ENCODE measurements at regions not wholly inside any gene's neighbourhood (a gene's known extent, or its start where the extent isn't known, plus 50 kb on each side); places are given as distances from the start of the nearest gene placed in this dataset.
A peak's percentile ranks its signal among the peaks of the same experiment; 100 is the strongest.

- Histone ChIP-seq H3K79me1 (ENCODE audit: low read depth, low read length) (no peaks in the 10 kb centered on the region), H4K91ac (replicated peaks; ENCODE audit: insufficient read length, low read length) (no peak overlapping the region), H2AFZ (ENCODE audit: low read length) (peak overlapping the region; percentile 35; the same call in 1 of the 2 replicates), H2BK5ac (ENCODE audit: low read depth, low read length) (no peak overlapping the region), H3K18ac (ENCODE audit: extremely low read depth, low read length) (no peak overlapping the region), H3K4me1 (replicated peaks in 1 of 4; ENCODE audit: control insufficient read depth in 3 of 4, insufficient read depth in 4 of 4, low read length in 3 of 4) (peaks cover 0 to 3% (median 0%) of the 10 kb centered on the region in 4 experiments; a peak in 1 of 7 replicates), H4K8ac (ENCODE audit: extremely low read depth, insufficient read depth, low read length) (no peak overlapping the region), H2BK12ac (ENCODE audit: low read depth, low read length) (no peak overlapping the region), H4K5ac (ENCODE audit: insufficient read length, low read depth, low read length) (no peak overlapping the region), H2BK20ac (ENCODE audit: low read length) (no peak overlapping the region), H3K79me2 (ENCODE audit: control insufficient read depth in 1 of 2, insufficient read depth in 2 of 2, low read length in 2 of 2) (no peaks in the 10 kb centered on the region), H2AK5ac (ENCODE audit: low read depth, low read length) (no peak overlapping the region), H3K4ac (replicated peaks; ENCODE audit: insufficient read length, low read depth, low read length) (no peak overlapping the region), H3K27ac (ENCODE audit: low read depth, low read length) (no peak overlapping the region), H3K56ac (replicated peaks; ENCODE audit: insufficient read length, low read depth, low read length) (no peak overlapping the region), H3K4me2 (ENCODE audit: insufficient read depth in 1 of 2, low read depth in 2 of 2, low read length in 2 of 2) (no peak overlapping the region), H3K23ac (ENCODE audit: insufficient read length) (no peak overlapping the region), H4K20me1 (replicated peaks in 1 of 2; ENCODE audit: control insufficient read depth in 1 of 2, insufficient read depth in 2 of 2, low read length in 2 of 2) (no peaks in the 10 kb centered on the region), H3K14ac (ENCODE audit: insufficient read length) (no peak overlapping the region), H2BK120ac (replicated peaks; ENCODE audit: low read depth, low read length) (no peak overlapping the region), H3K9me3 (ENCODE audit: insufficient read depth in 2 of 2, low read depth in 1 of 2, low read length in 1 of 2) (no peaks in the 10 kb centered on the region), H3K9ac (replicated peaks in 1 of 4; ENCODE audit: extremely low read depth in 1 of 4, low read depth in 3 of 4, low read length in 3 of 4) (no peak overlapping the region), H3K27me3 (replicated peaks in 1 of 4; ENCODE audit: control insufficient read depth in 3 of 4, extremely low read depth in 1 of 4, insufficient read depth in 3 of 4, low read length in 3 of 4) (no peaks in the 10 kb centered on the region), H2BK15ac (ENCODE audit: low read length) (no peak overlapping the region), H3K36me3 (ENCODE audit: control insufficient read depth in 2 of 4, insufficient read depth in 4 of 4, low read length in 3 of 4) (no peaks in the 10 kb centered on the region), H3K23me2 (ENCODE audit: low read depth, low read length) (peaks cover 2% of the 10 kb centered on the region; the same call in 1 of the 2 replicates), H3K4me3 (ENCODE audit: extremely low read depth in 1 of 4, insufficient read depth in 2 of 4, low read depth in 3 of 4, low read length in 4 of 4) (no peak overlapping the region)
- TF ChIP-seq MAFK (IDR thresholded peaks at IDR 0.05; ENCODE audit: low read depth, low read length): no peak
- TF ChIP-seq GABPA (IDR thresholded peaks at IDR 0.05; ENCODE audit: borderline replicate concordance, insufficient read depth, low read length): no peak
- no peak for TF ChIP-seq TEAD4 (IDR thresholded peaks at IDR 0.05; ENCODE audit: low read depth, low read length)
- TF ChIP-seq CBX8 (IDR thresholded peaks at IDR 0.05; ENCODE audit: borderline replicate concordance, low read depth, low read length): no peak
- TF ChIP-seq BACH1 (IDR thresholded peaks at IDR 0.05; ENCODE audit: low read length): no peak
- no peak for TF ChIP-seq ZNF274 (IDR thresholded peaks at IDR 0.05; ENCODE audit: borderline replicate concordance, extremely low read depth, low read length)
- no peak for TF ChIP-seq SIRT6 (IDR thresholded peaks at IDR 0.05; ENCODE audit: low read length)
- TF ChIP-seq KDM1A (IDR thresholded peaks at IDR 0.05; ENCODE audit: borderline replicate concordance, low read length): no peak
- no peak for TF ChIP-seq EGR1 (IDR thresholded peaks at IDR 0.05; ENCODE audit: borderline replicate concordance, low read depth, low read length)
- TF ChIP-seq SRF (IDR thresholded peaks at IDR 0.05; ENCODE audit: low read depth, low read length): no peak
- 100% methylated on average over 1 of the region's 1 CpG; no CpG with 5 or more reads in 1 of the 2 experiments for WGBS, 2 experiments (ENCODE audit: extremely low coverage in 1 of 2, insufficient coverage in 1 of 2, insufficient read length in 1 of 2, insufficient replicate concordance in 2 of 2, low coverage in 1 of 2, low lambda C conversion rate in 2 of 2, missing lambda C conversion rate in 1 of 2)
- POLR2A ChIA-PET (ENCODE audit: partially characterized antibody): no interaction called here
- no peak for DNase-seq (ENCODE audit: low read depth in 1 of 2, low spot score in 2 of 2)
- no peak for FAIRE-seq
- CTCF ChIA-PET (ENCODE audit: partially characterized antibody): interaction anchor here (0.9 to 1.5 kb wide), 2 partner anchors 39 to 56 kb away, joined by 3 to 4 read pairs; no protein-coding TSS in a partner anchor
These were observed 82.3 kb upstream of the EED start for GRCh38 chr11:86162239-86162638.
